G401 (cell line): ENCODE measurements at regions not wholly inside any gene's neighbourhood (a gene's known extent, or its start where the extent isn't known, plus 50 kb on each side); places are given as distances from the start of the nearest gene placed in this dataset.
"Not testable (repeated sequence)": the region's sequence is repeated elsewhere in the genome, so short reads cannot be mapped to it uniquely, and the experiment has no call there.

Experiments used
- DNase-seq: peaks from one replicate; pipeline ENCODE4 v3.0.0-alpha.2; 2015; ENCODE audit warnings: low spot score
- in situ Hi-C: cut with HindIII; loops from 2 replicates; pipeline ENCODE4 v1.10.0; 2016; ENCODE audit warnings: low sequenced_read_pairs, mixed read lengths

DNA sequence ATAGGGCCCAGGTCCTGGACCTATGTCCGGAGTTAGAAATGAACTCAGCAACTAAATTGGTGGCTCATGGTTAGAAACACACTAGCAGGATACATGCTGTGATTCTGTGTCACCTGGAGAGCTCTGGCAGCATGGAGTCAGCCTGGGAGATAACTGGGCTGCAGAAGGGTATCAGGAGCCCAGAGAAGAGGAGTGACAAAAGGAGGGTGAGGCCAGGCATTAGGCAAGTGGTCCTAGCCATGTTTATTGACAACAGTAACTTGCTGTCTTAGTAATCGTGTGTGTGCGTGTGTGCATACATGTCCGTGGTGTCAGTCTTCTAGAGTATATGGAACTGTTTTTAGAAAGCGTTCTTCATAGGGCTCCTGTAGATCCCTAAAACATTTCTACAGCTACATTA, 157.5 kb upstream of the PHYHIPL start:
- no peak for DNase-seq
- in situ Hi-C loops, result no loop called here

DNA sequence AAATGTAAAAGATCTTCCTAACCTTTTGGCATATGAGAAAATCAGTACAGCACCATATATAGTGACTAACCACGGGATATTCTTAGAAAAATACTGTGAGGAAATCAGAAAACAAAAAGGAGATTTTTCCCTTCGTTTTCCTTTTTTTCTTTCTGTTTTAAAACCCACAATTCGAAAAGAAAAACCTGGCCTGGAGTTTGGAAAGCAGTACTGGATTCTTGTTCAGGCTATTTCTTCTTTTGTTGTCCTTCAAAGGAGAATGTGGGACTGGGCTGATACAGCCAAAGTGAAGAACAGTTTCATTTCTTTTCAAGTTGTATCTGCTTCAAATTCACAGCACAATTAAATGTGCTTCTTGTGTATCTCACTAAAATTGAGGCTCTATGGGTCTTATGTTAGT, 156.8 kb upstream of the PHYHIPL start:
- in situ Hi-C loops, result no loop called here

DNA sequence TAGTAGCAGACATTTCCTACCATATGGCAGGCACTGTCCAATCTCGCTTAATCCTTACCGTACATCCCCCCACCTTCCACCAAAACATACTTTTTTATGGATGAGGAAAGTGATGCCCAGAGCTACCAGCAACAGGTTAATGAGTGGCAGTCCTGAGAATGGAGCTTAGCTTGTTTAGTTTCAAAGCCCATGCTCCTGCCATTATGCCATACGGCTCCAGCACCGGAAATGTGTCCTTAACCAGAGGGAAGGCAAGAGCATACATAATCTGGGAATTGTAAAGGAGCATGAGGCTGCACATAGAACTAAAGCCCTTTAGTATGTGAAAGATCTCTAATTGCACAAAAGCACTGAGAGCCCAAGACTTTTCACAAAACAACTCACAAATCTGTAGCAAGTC, 155.9 kb upstream of the PHYHIPL start:
- in situ Hi-C loops, result no loop called here
- DNase-seq, result no peak

More for the DNA sequence above, 156.8 kb upstream of the PHYHIPL start:
- DNase-seq, result no peak

DNA sequence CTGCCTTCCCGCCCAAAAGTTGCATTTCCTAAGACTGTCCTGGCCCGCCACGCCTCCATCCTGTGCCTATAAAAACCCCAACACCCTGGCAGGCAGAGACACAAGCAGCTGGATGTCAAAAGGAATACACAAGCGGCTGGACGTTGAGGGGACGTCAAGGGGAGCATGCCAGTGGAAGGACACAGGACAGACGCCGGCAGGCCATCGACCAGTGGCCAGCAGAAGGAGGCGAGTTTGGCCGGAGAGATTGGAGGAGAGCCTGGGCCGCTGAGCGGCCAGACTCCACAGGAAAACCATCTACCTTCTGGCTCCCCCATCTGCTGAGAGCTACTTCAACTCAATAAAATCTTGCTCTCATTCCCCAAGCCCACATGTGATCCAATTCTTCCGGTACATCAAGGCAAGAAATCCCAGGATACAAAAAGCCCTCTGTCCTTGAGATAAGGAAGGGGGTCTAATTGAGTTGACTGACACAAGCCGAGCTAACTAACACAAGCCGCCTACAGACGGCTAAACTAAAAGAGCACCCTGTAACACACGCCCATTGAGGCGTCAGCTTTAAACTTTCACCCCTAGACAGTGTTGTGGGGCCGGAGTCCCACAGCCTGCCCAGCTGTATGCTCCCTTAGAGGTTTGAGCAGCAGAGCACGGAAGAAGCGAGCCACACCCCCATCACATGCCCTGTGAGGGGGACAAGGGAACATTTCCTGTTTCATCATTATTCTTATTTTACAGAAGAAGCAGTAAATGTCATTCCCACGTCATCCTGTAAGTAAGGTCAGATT, 150.3 kb upstream of the PHYHIPL start:
- in situ Hi-C loops, result no loop called here
- DNase-seq, result peak; percentile 78

DNA sequence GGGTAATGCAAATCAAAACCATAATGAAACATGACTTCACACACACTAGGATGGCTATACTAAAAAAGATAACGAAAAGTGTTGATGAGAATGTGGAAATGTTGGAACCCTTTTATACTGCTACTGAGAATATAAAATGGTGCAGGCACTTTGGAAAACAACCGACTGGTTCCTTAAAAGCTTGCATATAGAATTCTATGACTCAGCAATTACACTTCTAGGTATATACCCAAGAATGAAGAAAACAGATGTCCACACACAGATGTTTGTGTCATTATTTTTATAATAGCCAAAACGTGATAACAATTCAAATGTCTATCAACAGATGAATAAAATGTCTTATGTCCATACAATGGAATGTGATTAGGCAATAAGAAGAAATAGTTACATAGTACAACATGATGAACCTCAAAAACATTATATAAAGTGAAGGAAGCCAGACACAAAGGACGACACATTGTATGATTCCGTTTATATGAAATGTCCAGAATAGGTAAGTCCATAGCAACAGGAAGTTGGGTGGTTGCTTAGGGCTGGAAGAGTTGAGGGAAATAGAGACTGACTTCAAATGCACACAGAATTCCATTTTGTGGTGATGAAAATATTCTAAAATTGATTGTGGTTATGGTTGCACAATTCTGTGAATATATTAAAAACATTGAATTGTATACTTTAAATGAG, 148.3 kb upstream of the PHYHIPL start:
- no peak for DNase-seq
- in situ Hi-C loops, result no loop called here

DNA sequence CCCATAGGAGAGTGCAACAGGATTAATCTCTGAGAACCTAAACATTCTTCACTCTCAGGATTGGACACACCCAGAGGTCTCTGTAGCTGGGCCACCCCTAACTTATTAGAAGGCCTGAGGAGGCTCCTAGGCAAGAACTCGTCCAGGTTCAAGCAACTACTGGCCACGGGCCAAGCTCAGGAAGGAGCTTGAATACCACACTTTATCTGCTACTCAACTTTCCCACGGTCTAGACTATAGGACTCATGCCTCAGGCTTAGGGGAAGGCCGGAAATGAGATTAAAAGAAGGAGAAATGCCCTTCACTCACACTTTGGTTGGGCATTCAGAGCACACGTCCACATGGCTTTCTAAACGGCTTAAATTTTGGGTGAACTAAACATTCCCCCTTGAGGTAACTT, 142.8 kb upstream of the PHYHIPL start:
- in situ Hi-C loops, result no loop called here
- no peak for DNase-seq

DNA sequence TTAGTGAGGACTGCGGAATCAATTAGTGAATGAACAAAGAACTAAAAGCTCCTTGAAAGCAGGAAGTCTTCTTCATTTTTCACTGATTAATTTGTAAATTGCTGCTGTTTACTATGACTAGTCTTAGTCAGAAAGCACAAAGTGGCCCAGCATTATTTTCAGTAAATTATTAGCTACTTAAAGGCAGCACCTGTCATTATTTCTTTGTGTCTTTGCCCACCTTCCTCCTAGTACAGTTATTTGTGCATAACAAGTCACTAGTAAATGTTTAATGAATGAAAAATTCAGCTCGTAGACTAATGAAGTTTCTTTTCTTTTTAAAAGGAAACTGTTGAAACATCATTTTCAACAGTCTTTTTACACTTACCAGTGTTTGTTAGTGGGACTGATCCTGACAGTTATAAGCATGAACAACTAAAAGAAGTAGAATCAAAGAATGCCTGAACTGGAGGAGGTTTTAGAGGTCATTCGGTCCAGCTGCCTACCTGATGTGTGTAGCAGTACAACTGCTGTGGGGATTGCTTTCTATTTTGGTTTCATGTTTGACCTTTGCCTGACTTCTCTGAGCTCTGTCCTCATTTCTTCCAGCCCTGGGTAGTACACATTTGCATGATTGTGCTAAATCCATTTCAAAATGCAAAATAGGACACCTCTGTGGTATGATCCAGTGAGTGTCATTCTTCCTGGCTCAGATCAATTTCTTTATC, 140.0 kb upstream of the PHYHIPL start:
- in situ Hi-C loops, result no loop called here

DNA sequence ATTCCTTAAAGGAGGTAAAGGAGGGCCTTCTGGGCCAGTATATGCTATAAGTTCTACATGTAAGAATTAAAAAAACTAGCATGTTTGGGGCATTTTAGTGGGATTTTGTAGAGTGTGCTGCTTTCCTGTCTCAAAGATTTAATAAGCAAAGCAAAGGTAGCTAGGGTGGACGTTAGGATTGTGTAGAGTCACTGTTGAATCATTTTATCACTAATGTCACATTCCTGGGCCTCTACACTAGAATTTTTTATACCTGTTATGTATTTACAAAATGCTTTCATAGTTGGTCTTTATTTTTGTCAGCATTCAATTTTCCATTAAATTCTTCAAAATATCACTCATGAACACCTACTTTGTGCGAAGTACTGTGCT, 139.4 kb upstream of the PHYHIPL start:
- in situ Hi-C loops, result no loop called here
- no peak for DNase-seq

More for the DNA sequence above, 140.0 kb upstream of the PHYHIPL start:
- no peak for DNase-seq

DNA sequence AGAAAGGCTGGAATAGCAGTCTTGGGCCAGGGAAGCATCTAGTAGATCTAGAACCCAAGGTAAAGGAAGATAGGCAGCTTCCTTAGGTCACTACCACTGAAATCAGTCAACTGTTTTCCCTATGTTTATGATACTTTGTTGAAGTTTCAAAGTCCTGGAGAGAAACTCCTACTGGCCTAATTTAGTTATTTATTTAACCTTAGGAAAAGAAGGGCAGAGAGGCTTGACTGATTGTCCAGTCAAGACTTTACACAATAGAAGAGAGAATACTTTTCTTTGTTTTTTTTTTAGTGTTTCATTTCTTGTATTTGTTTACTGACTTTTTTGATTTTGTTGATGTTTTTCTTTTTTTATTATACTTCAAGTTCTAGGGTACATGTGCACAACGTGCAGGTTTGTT, 138.9 kb upstream of the PHYHIPL start:
- in situ Hi-C loops, result no loop called here
- DNase-seq, result no peak

DNA sequence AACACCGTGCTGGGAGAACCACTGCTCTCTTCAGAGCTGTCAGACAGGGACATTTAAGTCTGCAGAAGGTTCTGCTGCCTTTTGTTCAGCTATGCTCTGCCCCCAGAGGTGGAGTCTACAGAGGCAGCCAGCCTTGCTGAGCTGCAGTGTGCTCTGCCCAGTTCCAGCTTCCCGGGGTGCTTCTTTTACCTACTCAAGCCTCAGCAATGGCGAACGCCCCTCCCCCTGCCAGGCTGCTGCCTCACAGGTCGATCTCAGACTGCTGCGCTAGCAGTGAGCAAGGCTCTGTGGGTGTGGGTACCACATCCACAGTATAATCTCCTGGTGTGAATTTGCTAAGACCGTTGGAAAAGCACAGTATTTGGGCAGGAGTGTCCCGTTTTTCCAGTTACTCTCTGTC, 133.1 kb upstream of the PHYHIPL start:
- not testable (repeated sequence) for DNase-seq

DNA sequence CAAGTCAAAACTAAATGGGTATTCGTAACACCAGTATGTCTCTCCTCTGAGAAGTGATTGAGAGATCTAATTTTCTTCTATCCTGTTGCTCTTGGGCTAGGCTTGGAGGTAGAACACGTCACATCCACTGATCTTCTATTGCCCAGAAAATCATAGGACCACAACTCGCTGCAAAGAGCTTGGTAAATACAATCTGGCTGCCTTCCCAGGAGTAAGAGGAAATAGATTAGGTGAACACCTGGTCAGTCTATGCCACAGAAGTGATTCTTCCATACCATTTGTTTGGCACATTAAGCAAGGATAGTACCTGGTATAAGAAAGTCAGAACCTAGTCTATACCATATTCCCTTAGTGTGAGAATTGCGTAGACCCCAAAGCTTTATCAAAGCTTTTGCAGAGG, 129.3 kb upstream of the PHYHIPL start:
- in situ Hi-C loops, result no loop called here
- DNase-seq, result peak; percentile 23

More for the DNA sequence above, 133.1 kb upstream of the PHYHIPL start:
- in situ Hi-C loops, result not testable (repeated sequence)

DNA sequence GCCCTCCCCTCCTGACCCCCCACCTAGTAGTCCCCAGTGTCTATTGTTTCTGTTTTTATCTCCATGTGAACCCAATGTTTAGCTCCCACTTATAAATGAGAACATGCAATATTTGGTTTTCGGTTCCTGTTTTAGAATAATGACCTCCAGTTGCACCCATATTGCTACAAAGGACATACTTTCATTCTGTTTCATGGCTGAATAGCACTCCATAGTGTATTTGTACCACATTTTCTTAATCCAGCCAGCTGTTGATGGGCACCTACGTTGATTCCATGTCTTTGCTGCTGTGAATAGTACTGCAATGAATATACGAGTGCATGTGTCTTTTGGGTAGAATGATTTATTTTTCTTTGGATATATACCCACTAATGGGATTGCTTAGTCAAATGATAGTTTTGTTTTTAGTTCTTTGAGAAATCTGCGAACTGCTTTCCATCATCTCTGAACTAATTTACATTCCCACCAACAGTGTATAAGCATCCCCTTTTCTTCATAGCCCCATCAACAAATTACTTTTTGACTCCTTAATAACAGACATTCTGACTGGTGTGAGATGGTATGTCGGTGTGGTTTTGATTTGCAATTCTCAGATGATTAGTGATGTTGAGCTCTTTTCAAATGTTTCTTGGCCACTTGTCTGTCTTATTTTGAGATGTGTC, 128.4 kb upstream of the PHYHIPL start:
- in situ Hi-C loops, result no loop called here

DNA sequence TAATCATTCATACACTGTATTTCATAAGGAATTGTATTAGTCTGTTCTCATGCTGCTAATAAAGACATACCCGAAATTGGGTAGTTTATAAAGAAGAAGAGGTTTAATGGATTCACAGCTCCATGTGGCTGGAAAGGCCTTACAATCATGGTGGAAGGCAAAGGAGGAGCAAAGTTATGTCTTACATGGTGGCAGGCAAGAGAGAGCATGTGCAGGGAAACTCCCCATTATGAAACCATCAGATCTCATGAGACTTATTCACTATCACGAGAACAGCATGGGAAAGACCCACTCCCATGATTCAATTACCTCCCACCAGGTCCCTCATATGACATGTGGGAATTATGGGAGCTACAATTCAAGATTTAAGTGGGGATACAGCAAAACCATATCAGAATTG, 122.9 kb upstream of the PHYHIPL start:
- in situ Hi-C loops, DNase-seq: not testable (repeated sequence)

More for the DNA sequence above, 128.4 kb upstream of the PHYHIPL start:
- DNase-seq, result no peak

DNA sequence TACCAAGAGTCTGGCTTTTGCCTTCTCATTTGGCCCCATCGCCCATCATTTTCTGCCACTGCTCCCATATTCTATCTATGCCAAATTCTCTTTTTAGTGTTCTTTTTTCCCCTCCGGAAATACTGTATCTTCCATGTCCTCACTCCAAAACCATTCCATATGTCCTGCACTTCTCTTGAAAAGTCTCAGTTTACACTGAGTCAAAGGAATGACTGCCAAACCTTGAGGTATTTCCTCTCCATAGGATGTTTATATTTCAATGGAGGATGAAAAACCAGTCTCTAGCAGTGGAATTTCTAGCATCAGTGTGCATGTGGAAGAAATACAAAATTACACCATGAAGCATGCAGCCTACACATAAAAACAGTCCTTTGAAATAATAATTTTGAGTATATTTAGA, 121.4 kb upstream of the PHYHIPL start:
- in situ Hi-C loops, result no loop called here
- no peak for DNase-seq

DNA sequence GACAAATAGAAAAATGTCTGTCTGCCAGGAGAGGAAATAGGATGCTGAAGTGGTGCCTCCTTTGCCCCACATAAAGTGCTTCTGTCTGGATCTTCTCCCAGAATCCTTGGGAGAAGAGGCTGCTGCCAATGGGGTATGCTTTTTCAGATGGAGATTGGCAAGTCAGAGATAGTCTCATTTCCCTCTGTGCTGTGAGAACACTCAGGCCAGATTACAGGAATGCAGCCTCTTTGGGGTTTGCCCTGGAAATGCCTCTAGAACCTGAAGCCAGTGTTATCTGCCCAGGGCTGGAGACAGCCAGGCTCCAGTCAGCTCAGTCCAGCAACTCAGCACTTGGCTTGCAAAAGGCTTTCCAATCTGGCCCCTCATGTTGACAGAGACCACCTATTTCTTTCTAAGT, 119.1 kb upstream of the PHYHIPL start:
- in situ Hi-C loops, result no loop called here
- peak; percentile 67 for DNase-seq

DNA sequence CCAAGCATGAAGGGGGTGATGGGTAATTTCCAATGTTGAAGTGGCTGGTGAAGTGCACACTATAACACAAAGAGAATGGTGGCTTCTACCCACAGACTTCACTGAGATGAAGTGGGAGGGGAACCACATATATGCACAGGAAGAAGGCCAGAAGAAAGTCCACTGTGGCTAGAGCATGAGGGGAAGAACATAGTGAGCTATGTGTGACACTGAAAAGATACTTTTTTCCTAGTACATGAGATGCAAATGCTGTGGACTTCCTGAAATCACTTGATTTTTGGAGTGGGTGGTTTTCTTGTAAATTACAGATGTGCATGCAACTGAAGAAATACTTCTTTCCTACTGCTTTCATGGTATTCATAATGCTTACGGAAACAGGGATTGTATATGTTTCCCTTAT, 115.6 kb upstream of the PHYHIPL start:
- no peak for DNase-seq
- in situ Hi-C loops, result no loop called here

DNA sequence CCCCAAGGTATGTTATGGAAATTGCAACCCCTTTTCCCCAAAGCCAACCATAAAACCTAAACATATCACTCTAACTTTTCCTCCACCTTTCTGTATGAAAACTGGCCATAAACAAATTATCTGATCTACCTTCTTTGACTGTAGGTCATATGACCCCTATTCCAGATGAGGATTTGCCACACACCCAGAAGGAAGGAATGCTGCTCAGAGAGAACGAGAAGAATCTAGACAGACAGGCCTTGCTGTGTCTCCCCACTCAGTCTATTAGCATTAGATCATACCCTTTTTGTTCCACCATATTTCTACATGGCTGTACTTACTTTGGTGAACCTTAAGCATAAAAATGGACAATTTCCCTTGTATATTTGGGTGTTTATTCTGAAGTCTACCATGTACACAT, 113.0 kb upstream of the PHYHIPL start:
- in situ Hi-C loops, result no loop called here
- no peak for DNase-seq

DNA sequence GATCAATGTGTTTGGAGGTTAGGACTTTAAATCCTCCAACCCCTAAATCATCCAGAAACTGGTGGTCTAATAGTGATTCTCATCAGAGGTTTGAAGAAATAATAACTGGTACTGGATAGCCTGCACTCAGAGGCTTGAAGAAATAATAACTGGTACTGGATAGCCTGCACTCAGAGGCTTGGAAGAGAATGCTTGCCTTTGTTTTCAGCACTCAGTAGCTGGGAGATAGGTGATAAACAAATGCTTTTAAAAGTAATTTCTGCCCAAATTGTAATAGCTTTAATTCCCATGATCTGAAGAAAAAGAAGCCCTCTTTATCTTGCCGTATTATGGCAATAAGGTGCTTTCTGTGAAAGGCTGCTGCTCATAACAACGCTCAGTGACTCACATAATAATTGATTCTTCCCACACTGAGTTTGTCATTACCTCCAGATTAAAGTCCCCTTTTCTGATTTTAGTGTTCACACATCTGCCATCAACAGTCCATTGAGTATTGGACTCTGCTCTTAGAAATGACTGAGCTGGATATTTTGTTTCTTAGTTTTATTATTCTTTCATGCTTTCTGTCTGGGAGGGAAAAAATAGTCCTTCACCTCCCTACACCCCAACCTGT, 112.3 kb upstream of the PHYHIPL start:
- no peak for DNase-seq

DNA sequence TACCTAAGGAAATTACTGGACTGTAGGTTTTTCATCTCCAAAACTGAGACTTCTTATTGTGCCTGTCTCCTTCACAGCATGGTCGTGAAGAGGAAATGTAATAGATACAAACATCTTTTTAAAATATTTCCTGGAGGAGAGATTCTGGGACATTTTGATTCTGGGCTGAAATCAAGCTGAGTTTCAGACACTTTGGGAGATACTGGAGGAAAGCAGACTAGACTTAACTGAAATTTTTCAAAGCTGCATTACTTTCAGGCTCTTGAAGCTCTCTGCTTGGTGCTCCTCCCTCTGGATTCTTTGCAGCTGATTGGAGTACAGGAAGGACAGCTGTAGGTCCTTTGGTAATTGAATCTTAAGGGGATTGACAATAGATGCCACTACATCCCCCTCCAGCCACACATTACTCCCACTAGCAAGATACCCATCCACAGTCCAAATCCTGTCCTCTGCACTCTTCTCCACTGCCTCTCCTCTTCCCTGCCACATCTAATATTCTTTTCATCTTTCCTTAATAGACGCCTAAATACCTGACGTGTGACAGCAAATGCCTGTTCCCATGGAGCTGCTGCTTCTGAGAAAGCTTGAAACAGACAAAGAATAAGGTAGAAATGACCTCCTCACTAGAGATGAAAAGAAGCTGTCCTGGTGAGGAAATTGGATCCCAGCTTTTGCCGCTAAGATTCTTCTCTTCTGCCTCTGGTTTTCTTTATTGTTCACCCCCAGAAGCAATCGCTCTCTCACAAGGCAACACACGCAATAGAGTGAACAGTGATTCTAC, 111.5 kb upstream of the PHYHIPL start:
- in situ Hi-C loops, result no loop called here

More for the DNA sequence above, 112.3 kb upstream of the PHYHIPL start:
- in situ Hi-C loops, result no loop called here

More for the DNA sequence above, 111.5 kb upstream of the PHYHIPL start:
- no peak for DNase-seq
